ENCODE measurements at regions not wholly inside any gene's neighbourhood (a gene's known extent, or its start where the extent isn't known, plus 50 kb on each side); places are given as distances from the start of the nearest gene placed in this dataset.

DNA sequence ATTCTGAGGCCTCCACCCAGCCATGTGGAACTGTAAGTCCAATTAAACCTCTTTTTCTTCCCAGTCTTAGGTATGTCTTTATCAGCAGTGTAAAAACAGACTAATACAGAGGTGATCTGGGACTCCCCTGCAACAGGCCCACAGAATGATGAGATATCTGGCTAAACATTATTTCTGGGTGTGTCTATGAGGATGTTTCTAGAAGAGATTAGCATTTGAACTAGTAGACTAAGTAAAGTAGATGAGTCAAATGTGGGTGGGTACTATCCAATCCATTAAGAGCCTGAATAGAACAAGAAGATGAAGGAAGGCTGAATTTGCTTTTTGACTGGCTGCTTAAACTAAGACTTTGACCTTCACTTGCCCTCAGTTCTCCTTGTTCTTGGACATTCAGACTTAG is 396.5 kb upstream of the LRRC7 start:
- POLR2A ChIA-PET, result interaction anchor here (0.6 kb wide), 1 partner anchor 14 kb away, joined by 3 read pairs; no protein-coding TSS in a partner anchor
- H3K4me1 Mint-ChIP-seq, result no peaks in the 10 kb centered on the region
- H3K27ac Mint-ChIP-seq, result no peak overlapping the region
- CTCF ChIA-PET, result no interaction called here
- H3K4me3 Mint-ChIP-seq, result no peak overlapping the region
- peaks cover 27% of the 10 kb centered on the region for H3K36me3 Mint-ChIP-seq
- no peak for ATAC-seq
- no peaks in the 10 kb centered on the region for H3K27me3 Mint-ChIP-seq (ENCODE audit: low read depth)
- TF ChIP-seq ARID4B (CRISPR knock-in tag; IDR thresholded peaks at IDR 0.05; ENCODE audit: borderline replicate concordance) (no peak), NFE2L1 (CRISPR knock-in tag; IDR thresholded peaks at IDR 0.05) (no peak), EMX1 (CRISPR knock-in tag; IDR thresholded peaks at IDR 0.05) (no peak), CTCF (IDR thresholded peaks at IDR 0.05) (no peak), ZNF317 (CRISPR knock-in tag; IDR thresholded peaks at IDR 0.05; ENCODE audit: borderline replicate concordance, low read depth) (no peak), E2F5 (CRISPR knock-in tag; IDR thresholded peaks at IDR 0.05) (no peak), SMAD3 (CRISPR knock-in tag; IDR thresholded peaks at IDR 0.05; ENCODE audit: borderline replicate concordance) (no peak), MLX (CRISPR knock-in tag; IDR thresholded peaks at IDR 0.05) (no peak), ZNF138 (CRISPR knock-in tag; conservative IDR thresholded peaks at IDR 0.05) (no peak), GRHL2 (CRISPR knock-in tag; IDR thresholded peaks at IDR 0.05; ENCODE audit: insufficient replicate concordance, severe bottlenecking) (no peak), ETV6 (CRISPR knock-in tag; IDR thresholded peaks at IDR 0.05) (no peak), CBFB (CRISPR knock-in tag; IDR thresholded peaks at IDR 0.05; ENCODE audit: low read depth) (no peak), TEAD1 (CRISPR knock-in tag; IDR thresholded peaks at IDR 0.05) (no peak), NR3C1 (CRISPR knock-in tag; conservative IDR thresholded peaks at IDR 0.05; ENCODE audit: low read depth) (no peak), PRRX2 (CRISPR knock-in tag; IDR thresholded peaks at IDR 0.05) (no peak), ZNF512 (CRISPR knock-in tag; IDR thresholded peaks at IDR 0.05; ENCODE audit: borderline replicate concordance) (no peak), JAZF1 (CRISPR knock-in tag; IDR thresholded peaks at IDR 0.05) (no peak)
- TF ChIP-seq, protein P1, sequence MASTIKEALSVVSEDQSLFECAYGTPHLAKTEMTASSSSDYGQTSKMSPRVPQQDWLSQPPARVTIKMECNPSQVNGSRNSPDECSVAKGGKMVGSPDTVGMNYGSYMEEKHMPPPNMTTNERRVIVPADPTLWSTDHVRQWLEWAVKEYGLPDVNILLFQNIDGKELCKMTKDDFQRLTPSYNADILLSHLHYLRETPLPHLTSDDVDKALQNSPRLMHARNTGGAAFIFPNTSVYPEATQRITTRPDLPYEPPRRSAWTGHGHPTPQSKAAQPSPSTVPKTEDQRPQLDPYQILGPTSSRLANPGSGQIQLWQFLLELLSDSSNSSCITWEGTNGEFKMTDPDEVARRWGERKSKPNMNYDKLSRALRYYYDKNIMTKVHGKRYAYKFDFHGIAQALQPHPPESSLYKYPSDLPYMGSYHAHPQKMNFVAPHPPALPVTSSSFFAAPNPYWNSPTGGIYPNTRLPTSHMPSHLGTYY (CRISPR knock-in tag; IDR thresholded peaks at IDR 0.05), result no peak
- no peak for DNase-seq (ENCODE audit: low spot score)
- peaks cover 35% of the 10 kb centered on the region for H3K9me3 Mint-ChIP-seq

All from WTC11 (cell line).